IMR-90 (cell line): ENCODE measurements at regions not wholly inside any gene's neighbourhood (a gene's known extent, or its start where the extent isn't known, plus 50 kb on each side); places are given as distances from the start of the nearest gene placed in this dataset.

Source experiments
- CEBPB ChIP-seq: IDR thresholded peaks from 2 replicates; pipeline ENCODE4 v1.6.1; 2012; ENCODE audit warnings: low read depth, low read length, improper control_type of control experiment
- CHD1 ChIP-seq: IDR thresholded peaks from 2 replicates; pipeline ENCODE4 v1.6.1; 2012; ENCODE audit warnings: low read depth, low read length, improper control_type of control experiment
- MAFK ChIP-seq: IDR thresholded peaks from 2 replicates; pipeline ENCODE4 v1.6.1; 2012; ENCODE audit warnings: low read depth, low read length, improper control_type of control experiment
- MXI1 ChIP-seq: IDR thresholded peaks from 2 replicates; pipeline ENCODE4 v1.6.1; 2012; ENCODE audit warnings: low read depth, mild to moderate bottlenecking, low read length, moderate library complexity, borderline replicate concordance
- NFE2L2 ChIP-seq: fragments of 150-350 bp; IDR thresholded peaks from 2 replicates; pipeline ENCODE4 v1.6.1; 2016; ENCODE audit warnings: low read depth, mild to moderate bottlenecking, low read length
- POLR2A ChIP-seq: IDR thresholded peaks from 2 replicates; pipeline ENCODE4 v1.6.1; 2012; ENCODE audit warnings: mild to moderate bottlenecking, low read depth, low read length
- RAD21 ChIP-seq: IDR thresholded peaks from 2 replicates; pipeline ENCODE4 v1.6.1; 2012; ENCODE audit warnings: low read length, improper control_type of control experiment
- RCOR1 ChIP-seq: IDR thresholded peaks from 2 replicates; pipeline ENCODE4 v1.6.1; 2012; ENCODE audit warnings: mild to moderate bottlenecking, low read length, improper control_type of control experiment; ENCODE audit not compliant: insufficient replicate concordance
- RFX5 ChIP-seq: IDR thresholded peaks from 2 replicates; pipeline ENCODE4 v1.8.0; 2012; ENCODE audit warnings: low read depth, mild to moderate bottlenecking, low read length, moderate library complexity
- SMC3 ChIP-seq: fragments of 150-350 bp; IDR thresholded peaks from 2 replicates; pipeline ENCODE4 v1.6.1; 2016; ENCODE audit warnings: low read depth, mild to moderate bottlenecking, antibody characterized with exemption, low read length, moderate library complexity
- TF ChIP-seq, protein P1 (sequence below): conservative IDR thresholded peaks from 2 replicates; pipeline ENCODE4 v1.5.1; 2012; ENCODE audit warnings: mild to moderate bottlenecking, low read depth, low read length, improper control_type of control experiment
- TF ChIP-seq, protein P2 (sequence below): fragments of 150-350 bp; IDR thresholded peaks from 2 replicates; pipeline ENCODE4 v1.6.1; 2017; ENCODE audit warnings: mild to moderate bottlenecking, antibody characterized with exemption, low read length, low read depth
- TF ChIP-seq, protein P3 (sequence below): fragments of 150-350 bp; IDR thresholded peaks from 2 replicates; pipeline ENCODE4 v1.6.1; 2016; ENCODE audit warnings: low read depth, mild to moderate bottlenecking, low read length, moderate library complexity, borderline replicate concordance

DNA sequence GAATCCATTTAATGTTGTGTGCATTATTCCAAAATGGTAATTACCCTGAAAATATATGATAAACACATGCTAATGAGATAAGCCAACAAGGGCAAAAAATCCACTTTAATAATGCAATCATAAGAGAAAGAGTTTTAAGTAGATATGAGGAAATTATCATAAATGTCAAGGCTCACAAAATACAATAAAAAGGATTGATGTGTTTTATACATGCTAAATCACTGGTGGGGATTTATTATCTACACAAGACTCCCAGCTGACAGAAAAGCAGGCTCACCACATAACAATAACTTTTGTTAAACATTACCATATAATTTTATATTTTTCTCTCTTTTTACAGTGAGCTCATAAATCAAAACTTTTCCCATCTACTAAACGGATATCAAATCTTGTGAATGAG lies 306.2 kb upstream of the GRAMD2B start:
- TF ChIP-seq POLR2A (no peak), RFX5 (no peak), CEBPB (no peak), NFE2L2 (no peak), RAD21 (no peak), CHD1 (no peak), SMC3 (no peak), RCOR1 (no peak), MAFK (no peak), MXI1 (no peak)
- TF ChIP-seq, protein P1, sequence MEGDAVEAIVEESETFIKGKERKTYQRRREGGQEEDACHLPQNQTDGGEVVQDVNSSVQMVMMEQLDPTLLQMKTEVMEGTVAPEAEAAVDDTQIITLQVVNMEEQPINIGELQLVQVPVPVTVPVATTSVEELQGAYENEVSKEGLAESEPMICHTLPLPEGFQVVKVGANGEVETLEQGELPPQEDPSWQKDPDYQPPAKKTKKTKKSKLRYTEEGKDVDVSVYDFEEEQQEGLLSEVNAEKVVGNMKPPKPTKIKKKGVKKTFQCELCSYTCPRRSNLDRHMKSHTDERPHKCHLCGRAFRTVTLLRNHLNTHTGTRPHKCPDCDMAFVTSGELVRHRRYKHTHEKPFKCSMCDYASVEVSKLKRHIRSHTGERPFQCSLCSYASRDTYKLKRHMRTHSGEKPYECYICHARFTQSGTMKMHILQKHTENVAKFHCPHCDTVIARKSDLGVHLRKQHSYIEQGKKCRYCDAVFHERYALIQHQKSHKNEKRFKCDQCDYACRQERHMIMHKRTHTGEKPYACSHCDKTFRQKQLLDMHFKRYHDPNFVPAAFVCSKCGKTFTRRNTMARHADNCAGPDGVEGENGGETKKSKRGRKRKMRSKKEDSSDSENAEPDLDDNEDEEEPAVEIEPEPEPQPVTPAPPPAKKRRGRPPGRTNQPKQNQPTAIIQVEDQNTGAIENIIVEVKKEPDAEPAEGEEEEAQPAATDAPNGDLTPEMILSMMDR: no peak
- TF ChIP-seq, protein P2, sequence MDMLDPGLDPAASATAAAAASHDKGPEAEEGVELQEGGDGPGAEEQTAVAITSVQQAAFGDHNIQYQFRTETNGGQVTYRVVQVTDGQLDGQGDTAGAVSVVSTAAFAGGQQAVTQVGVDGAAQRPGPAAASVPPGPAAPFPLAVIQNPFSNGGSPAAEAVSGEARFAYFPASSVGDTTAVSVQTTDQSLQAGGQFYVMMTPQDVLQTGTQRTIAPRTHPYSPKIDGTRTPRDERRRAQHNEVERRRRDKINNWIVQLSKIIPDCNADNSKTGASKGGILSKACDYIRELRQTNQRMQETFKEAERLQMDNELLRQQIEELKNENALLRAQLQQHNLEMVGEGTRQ: no peak
- TF ChIP-seq, protein P3, sequence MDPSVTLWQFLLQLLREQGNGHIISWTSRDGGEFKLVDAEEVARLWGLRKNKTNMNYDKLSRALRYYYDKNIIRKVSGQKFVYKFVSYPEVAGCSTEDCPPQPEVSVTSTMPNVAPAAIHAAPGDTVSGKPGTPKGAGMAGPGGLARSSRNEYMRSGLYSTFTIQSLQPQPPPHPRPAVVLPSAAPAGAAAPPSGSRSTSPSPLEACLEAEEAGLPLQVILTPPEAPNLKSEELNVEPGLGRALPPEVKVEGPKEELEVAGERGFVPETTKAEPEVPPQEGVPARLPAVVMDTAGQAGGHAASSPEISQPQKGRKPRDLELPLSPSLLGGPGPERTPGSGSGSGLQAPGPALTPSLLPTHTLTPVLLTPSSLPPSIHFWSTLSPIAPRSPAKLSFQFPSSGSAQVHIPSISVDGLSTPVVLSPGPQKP: no peak
